ENCODE measurements at regions not wholly inside any gene's neighbourhood (a gene's known extent, or its start where the extent isn't known, plus 50 kb on each side); places are given as distances from the start of the nearest gene placed in this dataset.

DNA sequence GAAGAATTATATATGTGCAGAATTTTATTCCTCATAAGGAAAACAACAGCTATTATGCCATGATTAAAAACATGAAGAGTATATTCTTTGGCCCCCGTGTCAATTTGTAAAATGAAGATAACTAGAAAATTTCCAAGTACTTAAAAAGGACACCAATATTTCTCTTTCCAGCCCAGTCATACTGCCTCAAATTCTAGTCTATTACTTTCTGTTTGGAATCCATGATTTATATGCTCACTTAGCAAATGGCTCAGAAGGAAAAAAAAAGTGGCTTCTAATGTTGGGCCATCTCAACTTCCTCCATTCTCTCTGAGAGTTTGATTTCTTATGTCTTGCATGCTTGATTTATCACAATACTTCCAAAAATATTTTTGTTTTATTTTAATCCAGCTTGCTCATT is 1431.1 kb downstream of the AMY1C start:
- TF ChIP-seq, protein P1, sequence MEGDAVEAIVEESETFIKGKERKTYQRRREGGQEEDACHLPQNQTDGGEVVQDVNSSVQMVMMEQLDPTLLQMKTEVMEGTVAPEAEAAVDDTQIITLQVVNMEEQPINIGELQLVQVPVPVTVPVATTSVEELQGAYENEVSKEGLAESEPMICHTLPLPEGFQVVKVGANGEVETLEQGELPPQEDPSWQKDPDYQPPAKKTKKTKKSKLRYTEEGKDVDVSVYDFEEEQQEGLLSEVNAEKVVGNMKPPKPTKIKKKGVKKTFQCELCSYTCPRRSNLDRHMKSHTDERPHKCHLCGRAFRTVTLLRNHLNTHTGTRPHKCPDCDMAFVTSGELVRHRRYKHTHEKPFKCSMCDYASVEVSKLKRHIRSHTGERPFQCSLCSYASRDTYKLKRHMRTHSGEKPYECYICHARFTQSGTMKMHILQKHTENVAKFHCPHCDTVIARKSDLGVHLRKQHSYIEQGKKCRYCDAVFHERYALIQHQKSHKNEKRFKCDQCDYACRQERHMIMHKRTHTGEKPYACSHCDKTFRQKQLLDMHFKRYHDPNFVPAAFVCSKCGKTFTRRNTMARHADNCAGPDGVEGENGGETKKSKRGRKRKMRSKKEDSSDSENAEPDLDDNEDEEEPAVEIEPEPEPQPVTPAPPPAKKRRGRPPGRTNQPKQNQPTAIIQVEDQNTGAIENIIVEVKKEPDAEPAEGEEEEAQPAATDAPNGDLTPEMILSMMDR (IDR thresholded peaks at IDR 0.05), result no peak
- TF ChIP-seq POLR2AphosphoS5 (IDR thresholded peaks at IDR 0.05) (no peak), POLR2A (IDR thresholded peaks at IDR 0.05) (no peak), EP300 (IDR thresholded peaks at IDR 0.05) (no peak)
